ENCODE measurements at regions not wholly inside any gene's neighbourhood (a gene's known extent, or its start where the extent isn't known, plus 50 kb on each side); places are given as distances from the start of the nearest gene placed in this dataset.

GRCh38 chr12:13299457-13299856 lies 102.9 kb downstream of the EMP1 start:
- TF ChIP-seq, protein P1, sequence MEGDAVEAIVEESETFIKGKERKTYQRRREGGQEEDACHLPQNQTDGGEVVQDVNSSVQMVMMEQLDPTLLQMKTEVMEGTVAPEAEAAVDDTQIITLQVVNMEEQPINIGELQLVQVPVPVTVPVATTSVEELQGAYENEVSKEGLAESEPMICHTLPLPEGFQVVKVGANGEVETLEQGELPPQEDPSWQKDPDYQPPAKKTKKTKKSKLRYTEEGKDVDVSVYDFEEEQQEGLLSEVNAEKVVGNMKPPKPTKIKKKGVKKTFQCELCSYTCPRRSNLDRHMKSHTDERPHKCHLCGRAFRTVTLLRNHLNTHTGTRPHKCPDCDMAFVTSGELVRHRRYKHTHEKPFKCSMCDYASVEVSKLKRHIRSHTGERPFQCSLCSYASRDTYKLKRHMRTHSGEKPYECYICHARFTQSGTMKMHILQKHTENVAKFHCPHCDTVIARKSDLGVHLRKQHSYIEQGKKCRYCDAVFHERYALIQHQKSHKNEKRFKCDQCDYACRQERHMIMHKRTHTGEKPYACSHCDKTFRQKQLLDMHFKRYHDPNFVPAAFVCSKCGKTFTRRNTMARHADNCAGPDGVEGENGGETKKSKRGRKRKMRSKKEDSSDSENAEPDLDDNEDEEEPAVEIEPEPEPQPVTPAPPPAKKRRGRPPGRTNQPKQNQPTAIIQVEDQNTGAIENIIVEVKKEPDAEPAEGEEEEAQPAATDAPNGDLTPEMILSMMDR (IDR thresholded peaks at IDR 0.05; ENCODE audit: insufficient read depth, low read length), result no peak
- TF ChIP-seq POLR2AphosphoS5 (IDR thresholded peaks at IDR 0.05; ENCODE audit: low read depth) (no peak), GABPA (IDR thresholded peaks at IDR 0.05; ENCODE audit: low read depth) (no peak)
